ENCODE measurements at regions not wholly inside any gene's neighbourhood (a gene's known extent, or its start where the extent isn't known, plus 50 kb on each side); places are given as distances from the start of the nearest gene placed in this dataset.
"Not testable (repeated sequence)": the region's sequence is repeated elsewhere in the genome, so short reads cannot be mapped to it uniquely, and the experiment has no call there.

DNA sequence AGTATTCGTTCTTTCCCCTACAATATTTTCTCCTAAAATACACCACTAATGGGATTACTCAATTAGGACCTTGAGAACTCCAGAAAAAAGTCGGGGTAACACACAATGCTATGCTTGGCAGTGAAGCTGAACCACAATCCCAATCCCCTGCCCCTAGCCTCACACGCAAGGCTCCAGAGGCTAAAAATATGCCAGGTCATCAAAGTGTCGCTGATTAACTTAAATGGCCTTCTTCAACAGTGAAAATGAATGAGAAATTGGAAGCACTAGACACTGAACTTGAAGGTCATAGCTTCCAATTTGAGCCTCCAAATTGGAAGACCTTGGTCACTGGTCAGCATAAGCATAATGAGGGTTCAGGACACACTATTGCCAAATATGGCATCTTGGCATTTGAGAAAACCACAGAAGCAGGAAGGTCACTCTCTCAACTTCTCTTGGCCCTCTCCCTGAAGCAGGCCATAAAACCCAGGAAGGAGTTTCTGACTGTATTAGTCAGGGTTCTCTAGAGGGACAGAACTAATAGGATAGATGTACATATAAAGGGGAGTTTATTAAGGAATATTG is 86.0 kb upstream of the SATB2 start:
- no peaks in the 10 kb centered on the region for H3K27me3 ChIP-seq (ENCODE audit: control insufficient read depth in 2 of 2, insufficient read depth in 2 of 2, low read length in 2 of 2)
- intact Hi-C loops (cut with micrococcal nuclease): no loop called here
- no peaks in the 10 kb centered on the region for H3K4me1 ChIP-seq (ENCODE audit: control insufficient read depth in 1 of 2, insufficient read depth in 2 of 2, low read length in 2 of 2)
- no peak overlapping the region for H3K27ac ChIP-seq (ENCODE audit: low read depth in 1 of 2, low read length in 2 of 2)
- no peaks in the 10 kb centered on the region for H3K36me3 ChIP-seq (replicated peaks in 1 of 2; ENCODE audit: control insufficient read depth in 1 of 2, insufficient read depth in 2 of 2, low read length in 2 of 2)
- Mint-ChIP-seq H3K27me3 (ENCODE audit: low read depth in 3 of 3) (no peaks in the 10 kb centered on the region), H3K9me3 (peaks cover 0 to 9% (median 0%) of the 10 kb centered on the region in 7 donors), H3K4me3 (no peak overlapping the region), H3K27ac (no peak overlapping the region), H3K36me3 (no peaks in the 10 kb centered on the region), H3K4me1 (no peaks in the 10 kb centered on the region)
- TF ChIP-seq, protein P1, sequence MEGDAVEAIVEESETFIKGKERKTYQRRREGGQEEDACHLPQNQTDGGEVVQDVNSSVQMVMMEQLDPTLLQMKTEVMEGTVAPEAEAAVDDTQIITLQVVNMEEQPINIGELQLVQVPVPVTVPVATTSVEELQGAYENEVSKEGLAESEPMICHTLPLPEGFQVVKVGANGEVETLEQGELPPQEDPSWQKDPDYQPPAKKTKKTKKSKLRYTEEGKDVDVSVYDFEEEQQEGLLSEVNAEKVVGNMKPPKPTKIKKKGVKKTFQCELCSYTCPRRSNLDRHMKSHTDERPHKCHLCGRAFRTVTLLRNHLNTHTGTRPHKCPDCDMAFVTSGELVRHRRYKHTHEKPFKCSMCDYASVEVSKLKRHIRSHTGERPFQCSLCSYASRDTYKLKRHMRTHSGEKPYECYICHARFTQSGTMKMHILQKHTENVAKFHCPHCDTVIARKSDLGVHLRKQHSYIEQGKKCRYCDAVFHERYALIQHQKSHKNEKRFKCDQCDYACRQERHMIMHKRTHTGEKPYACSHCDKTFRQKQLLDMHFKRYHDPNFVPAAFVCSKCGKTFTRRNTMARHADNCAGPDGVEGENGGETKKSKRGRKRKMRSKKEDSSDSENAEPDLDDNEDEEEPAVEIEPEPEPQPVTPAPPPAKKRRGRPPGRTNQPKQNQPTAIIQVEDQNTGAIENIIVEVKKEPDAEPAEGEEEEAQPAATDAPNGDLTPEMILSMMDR (IDR thresholded peaks at IDR 0.05): no peak
- no peak overlapping the region for H2AFZ ChIP-seq (ENCODE audit: insufficient read depth, low read depth, low read length, poor library complexity, severe bottlenecking)
- H3K9ac ChIP-seq (ENCODE audit: insufficient read depth, low read length, poor library complexity, severe bottlenecking): no peak overlapping the region
- H3K79me2 ChIP-seq (ENCODE audit: insufficient read depth, low read length): no peaks in the 10 kb centered on the region
- WGBS (ENCODE audit: insufficient coverage): no CpG with 5 or more reads among the region's 4 CpGs
- H3K9me3 ChIP-seq (replicated peaks in 1 of 2; ENCODE audit: control insufficient read depth in 1 of 2, insufficient read depth in 1 of 2, low read length in 2 of 2): no peaks in the 10 kb centered on the region
- no peak for DNase-seq
- no peak overlapping the region for H3K4me2 ChIP-seq (replicated peaks; ENCODE audit: extremely low read depth, low read length, poor library complexity, severe bottlenecking)
- H3K4me3 ChIP-seq (replicated peaks in 1 of 3; ENCODE audit: low read depth in 2 of 3, low read length in 3 of 3): no peak overlapping the region
- H4K20me1 ChIP-seq (ENCODE audit: insufficient read depth, low read length): no peaks in the 10 kb centered on the region

DNA sequence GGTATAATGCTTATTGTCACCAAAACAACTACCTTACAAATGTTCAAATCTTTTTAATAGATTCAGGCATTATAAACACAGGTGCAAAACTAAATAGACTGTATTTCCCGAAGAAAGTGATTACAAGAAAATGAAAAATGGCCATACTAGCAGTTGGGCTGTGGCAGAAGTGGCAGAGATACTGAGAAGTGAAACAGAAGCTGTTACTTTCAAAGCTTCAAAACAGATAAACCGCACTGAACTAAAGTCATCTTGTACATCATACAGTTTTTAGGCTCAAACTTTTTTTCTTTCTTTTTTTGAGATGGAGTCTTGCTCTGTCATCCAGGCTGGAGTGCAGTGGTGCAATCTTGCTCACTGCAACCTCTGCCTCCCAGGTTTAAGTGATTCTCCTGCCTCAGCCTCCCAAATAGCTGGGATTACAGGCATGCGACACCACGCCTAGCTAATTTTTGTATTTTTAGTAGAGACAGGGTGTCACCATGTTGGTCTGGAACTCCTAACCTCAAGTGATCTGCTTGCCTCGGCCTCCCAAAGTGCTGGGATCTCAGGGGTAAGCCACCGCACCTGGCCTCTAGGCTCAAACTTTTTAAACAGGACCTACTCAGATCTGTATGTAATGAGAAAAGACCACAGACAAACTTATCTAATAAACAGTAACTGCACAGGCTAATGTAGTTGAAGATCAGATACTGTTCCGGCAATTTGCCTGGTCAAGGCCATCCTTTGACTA is 77.9 kb upstream of the SATB2 start:
- no peak overlapping the region for H3K4me3 Mint-ChIP-seq

DNA sequence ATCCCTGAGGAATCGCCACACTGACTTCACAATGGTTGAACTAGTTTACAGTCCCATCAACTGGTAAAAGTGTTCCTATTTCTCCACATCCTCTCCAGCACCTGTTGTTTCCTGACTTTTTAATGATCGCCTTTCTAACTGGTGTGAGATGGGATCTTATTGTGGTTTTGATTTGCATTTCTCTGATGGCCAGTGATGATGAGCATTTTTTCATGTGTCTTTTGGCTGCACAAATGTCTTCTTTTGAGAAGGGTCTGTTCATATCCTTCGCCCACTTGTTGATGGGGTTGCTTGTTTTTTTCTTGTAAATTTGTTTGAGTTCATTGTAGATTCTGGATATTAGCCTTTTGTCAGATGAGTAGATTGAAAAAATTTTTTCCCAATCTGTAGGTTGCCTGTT is 76.1 kb upstream of the SATB2 start:
- H3K4me3 ChIP-seq (replicated peaks in 1 of 3; ENCODE audit: low read depth in 2 of 3, low read length in 3 of 3); H3K36me3 Mint-ChIP-seq; DNase-seq; H3K9me3 Mint-ChIP-seq; H3K9ac ChIP-seq (ENCODE audit: insufficient read depth, low read length, poor library complexity, severe bottlenecking); H3K27me3 ChIP-seq (ENCODE audit: control insufficient read depth in 2 of 2, insufficient read depth in 2 of 2, low read length in 2 of 2); H2AFZ ChIP-seq (ENCODE audit: insufficient read depth, low read depth, low read length, poor library complexity, severe bottlenecking); H3K4me1 Mint-ChIP-seq; intact Hi-C loops (cut with micrococcal nuclease); H3K79me2 ChIP-seq (ENCODE audit: insufficient read depth, low read length); H3K27ac ChIP-seq (ENCODE audit: low read depth in 1 of 2, low read length in 2 of 2); H3K4me1 ChIP-seq (ENCODE audit: control insufficient read depth in 1 of 2, insufficient read depth in 2 of 2, low read length in 2 of 2); H3K4me3 Mint-ChIP-seq; H3K9me3 ChIP-seq (replicated peaks in 1 of 2; ENCODE audit: control insufficient read depth in 1 of 2, insufficient read depth in 1 of 2, low read length in 2 of 2); H3K27me3 Mint-ChIP-seq (ENCODE audit: low read depth in 3 of 3); H3K4me2 ChIP-seq (replicated peaks; ENCODE audit: extremely low read depth, low read length, poor library complexity, severe bottlenecking); H3K27ac Mint-ChIP-seq; H4K20me1 ChIP-seq (ENCODE audit: insufficient read depth, low read length); H3K36me3 ChIP-seq (replicated peaks in 1 of 2; ENCODE audit: control insufficient read depth in 1 of 2, insufficient read depth in 2 of 2, low read length in 2 of 2): not testable (repeated sequence)
- no CpG with 5 or more reads among the region's 3 CpGs for WGBS (ENCODE audit: insufficient coverage)

More for the DNA sequence above, 77.9 kb upstream of the SATB2 start:
- peaks cover 0 to 8% (median 0%) of the 10 kb centered on the region in 7 donors for H3K9me3 Mint-ChIP-seq
- no peak for DNase-seq
- intact Hi-C loops (cut with micrococcal nuclease): no loop called here
- no peaks in the 10 kb centered on the region for H3K27me3 Mint-ChIP-seq (ENCODE audit: low read depth in 3 of 3)
- no peaks in the 10 kb centered on the region for H3K4me1 Mint-ChIP-seq
- H3K9me3 ChIP-seq (replicated peaks in 1 of 2; ENCODE audit: control insufficient read depth in 1 of 2, insufficient read depth in 1 of 2, low read length in 2 of 2): no peaks in the 10 kb centered on the region
- H3K79me2 ChIP-seq (ENCODE audit: insufficient read depth, low read length): no peaks in the 10 kb centered on the region
- H2AFZ ChIP-seq (ENCODE audit: insufficient read depth, low read depth, low read length, poor library complexity, severe bottlenecking): no peak overlapping the region
- H4K20me1 ChIP-seq (ENCODE audit: insufficient read depth, low read length): no peaks in the 10 kb centered on the region
- H3K9ac ChIP-seq (ENCODE audit: insufficient read depth, low read length, poor library complexity, severe bottlenecking): no peak overlapping the region
- H3K27ac ChIP-seq (ENCODE audit: low read depth in 1 of 2, low read length in 2 of 2): no peak overlapping the region
- H3K36me3 Mint-ChIP-seq: no peaks in the 10 kb centered on the region
- H3K36me3 ChIP-seq (replicated peaks in 1 of 2; ENCODE audit: control insufficient read depth in 1 of 2, insufficient read depth in 2 of 2, low read length in 2 of 2): no peaks in the 10 kb centered on the region
- no peak overlapping the region for H3K4me2 ChIP-seq (replicated peaks; ENCODE audit: extremely low read depth, low read length, poor library complexity, severe bottlenecking)
- TF ChIP-seq, protein P1 (IDR thresholded peaks at IDR 0.05): no peak
- no peak overlapping the region for H3K4me3 ChIP-seq (replicated peaks in 1 of 3; ENCODE audit: low read depth in 2 of 3, low read length in 3 of 3)
- H3K27me3 ChIP-seq (ENCODE audit: control insufficient read depth in 2 of 2, insufficient read depth in 2 of 2, low read length in 2 of 2): no peaks in the 10 kb centered on the region
- H3K4me1 ChIP-seq (ENCODE audit: control insufficient read depth in 1 of 2, insufficient read depth in 2 of 2, low read length in 2 of 2): no peaks in the 10 kb centered on the region
- H3K27ac Mint-ChIP-seq: no peak overlapping the region
- 80% methylated on average over 2 of the region's 7 CpGs for WGBS (ENCODE audit: insufficient coverage)

All from CD14-positive monocyte (primary cell).